Fibroblast of lung (primary cell): ENCODE measurements at regions not wholly inside any gene's neighbourhood (a gene's known extent, or its start where the extent isn't known, plus 50 kb on each side); places are given as distances from the start of the nearest gene placed in this dataset.

Experiments
- DNase-seq, 2 donors: peaks; one replicate each; pipeline versions ENCODE4 v3.0.0 to v3.0.0-alpha.2; 2010; ENCODE audit warnings: low read depth in 2 of 2
- H2AFZ ChIP-seq: 2 replicates; pipeline ENCODE4 v1.5.1; 2012; ENCODE audit warnings: low read length, control low read depth, inconsistent platforms
- H3K27ac ChIP-seq: 2 replicates; pipeline ENCODE4 v1.5.1; 2011; ENCODE audit warnings: low read length, control low read depth; ENCODE audit not compliant: insufficient read depth
- H3K27me3 ChIP-seq: 2 replicates; pipeline ENCODE4 v1.5.1; 2011; ENCODE audit warnings: mild to moderate bottlenecking, low read length; ENCODE audit not compliant: control insufficient read depth, insufficient read depth
- H3K36me3 ChIP-seq: 2 replicates; pipeline ENCODE4 v1.5.1; 2011; ENCODE audit warnings: low read length; ENCODE audit not compliant: control insufficient read depth, insufficient read depth
- H3K4me1 ChIP-seq: 2 replicates; pipeline ENCODE4 v1.5.1; 2011; ENCODE audit warnings: low read length; ENCODE audit not compliant: control insufficient read depth, insufficient read depth; ENCODE audit errors: extremely low read depth
- H3K4me2 ChIP-seq: 2 replicates; pipeline ENCODE4 v1.5.1; 2011; ENCODE audit warnings: low read length, control low read depth; ENCODE audit not compliant: insufficient read depth; ENCODE audit errors: extremely low read depth
- H3K4me3 ChIP-seq, 4 experiments: fragments of 200-600 bp in 1 of 4; sonication (generic) in 1 of 4; replicated peaks in 1 of 4; 2 replicates each; pipeline ENCODE4 v1.5.1; 2011 to 2016; ENCODE audit warnings: low read length in 4 of 4, low read depth in 3 of 4, mild to moderate bottlenecking in 3 of 4, control low read depth in 2 of 4, inconsistent platforms in 1 of 4, mixed read lengths in 1 of 4; ENCODE audit not compliant: insufficient read depth in 1 of 4; ENCODE audit errors: control extremely low read depth in 1 of 4
- H3K79me2 ChIP-seq: 2 replicates; pipeline ENCODE4 v1.5.1; 2012; ENCODE audit warnings: mild to moderate bottlenecking, low read length, inconsistent platforms; ENCODE audit not compliant: control insufficient read depth, insufficient read depth
- H3K9ac ChIP-seq: 2 replicates; pipeline ENCODE4 v1.5.1; 2011; ENCODE audit warnings: mild to moderate bottlenecking, low read length, control low read depth; ENCODE audit not compliant: insufficient read depth
- H3K9me3 ChIP-seq: 2 replicates; pipeline ENCODE4 v1.5.1; 2012; ENCODE audit warnings: low read depth, low read length; ENCODE audit not compliant: control insufficient read depth, insufficient read depth
- H4K20me1 ChIP-seq: 2 replicates; pipeline ENCODE4 v1.5.1; 2011; ENCODE audit warnings: low read length; ENCODE audit not compliant: control insufficient read depth, insufficient read depth; ENCODE audit errors: extremely low read depth
- CTCF ChIP-seq, 2 donors: IDR thresholded peaks in 1 of 2; conservative IDR thresholded peaks in 1 of 2; 1 replicate in 1 of 2; 2 replicates in 1 of 2; pipeline ENCODE4 v1.5.1; 2011 to 2012; ENCODE audit warnings: low read length in 2 of 2, control low read depth in 1 of 2, inconsistent platforms in 1 of 2, low read depth in 1 of 2, mild to moderate bottlenecking in 1 of 2
- EZH2 ChIP-seq: IDR thresholded peaks from 2 replicates; pipeline ENCODE4 v1.5.1; 2012; ENCODE audit warnings: low read length, control low read depth, mild to moderate bottlenecking; ENCODE audit errors: missing control alignments

DNA sequence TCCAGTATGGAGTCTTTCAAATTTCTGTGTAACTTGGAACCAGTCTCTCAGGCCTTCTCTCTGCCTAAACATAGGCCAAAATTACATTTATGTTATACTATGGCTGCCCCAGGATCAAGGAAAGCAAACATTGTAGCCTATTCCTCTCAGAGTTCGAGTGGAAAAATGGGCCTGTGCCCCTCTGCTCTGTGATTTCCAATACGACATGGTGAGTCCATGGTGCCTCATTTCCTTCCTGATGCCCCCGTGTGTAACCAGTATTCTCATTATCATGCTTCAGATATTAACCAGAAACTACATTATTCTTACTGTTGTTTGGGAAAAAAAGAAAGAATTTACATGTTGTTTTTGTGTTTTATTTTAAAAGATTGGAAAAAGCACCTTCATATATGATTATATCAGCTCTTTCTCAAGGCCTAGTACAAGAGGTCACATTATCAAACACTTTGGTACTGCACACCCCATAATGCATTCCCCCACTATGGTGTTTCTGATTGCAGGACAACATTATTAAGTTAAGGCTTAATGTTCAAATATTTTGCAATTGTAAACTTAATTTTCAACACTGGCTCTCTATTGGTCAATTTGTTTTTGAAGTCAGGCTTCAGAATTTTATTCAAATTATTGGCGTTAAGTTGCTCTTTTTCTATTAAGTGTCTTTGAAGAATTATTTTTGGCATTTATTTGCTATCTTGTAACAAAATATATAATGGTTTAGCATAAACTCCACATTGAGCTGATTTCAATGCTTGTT lies 151.8 kb upstream of the SLC27A6 start:
- no peak overlapping the region for H2AFZ ChIP-seq
- no peaks in the 10 kb centered on the region for H3K27me3 ChIP-seq
- no peak overlapping the region for H3K4me3 ChIP-seq
- no peak for DNase-seq
- TF ChIP-seq CTCF (conservative IDR thresholded peaks at IDR 0.05 in 1 of 2, IDR thresholded peaks at IDR 0.05 in 1 of 2; ENCODE audit: low read depth in 1 of 2, low read length in 2 of 2), result no peak
- TF ChIP-seq EZH2, result no peak
- H3K4me1 ChIP-seq, result no peaks in the 10 kb centered on the region
- H3K9me3 ChIP-seq, result no peaks in the 10 kb centered on the region
- no peaks in the 10 kb centered on the region for H4K20me1 ChIP-seq
- H3K36me3 ChIP-seq, result no peaks in the 10 kb centered on the region
- H3K9ac ChIP-seq, result no peak overlapping the region
- no peak overlapping the region for H3K27ac ChIP-seq
- H3K4me2 ChIP-seq, result no peak overlapping the region
- H3K79me2 ChIP-seq, result no peaks in the 10 kb centered on the region

GRCh38 chr5:128815201-128815600 lies 150.1 kb upstream of the SLC27A6 start:
- TF ChIP-seq EZH2 (no peak), CTCF (conservative IDR thresholded peaks at IDR 0.05 in 1 of 2, IDR thresholded peaks at IDR 0.05 in 1 of 2; ENCODE audit: low read depth in 1 of 2, low read length in 2 of 2) (no peak)
- Histone ChIP-seq H3K36me3 (no peaks in the 10 kb centered on the region), H3K4me1 (no peaks in the 10 kb centered on the region), H3K27ac (no peak overlapping the region), H3K9ac (no peak overlapping the region), H3K9me3 (no peaks in the 10 kb centered on the region), H3K27me3 (no peaks in the 10 kb centered on the region), H3K79me2 (no peaks in the 10 kb centered on the region), H2AFZ (no peak overlapping the region), H4K20me1 (no peaks in the 10 kb centered on the region), H3K4me2 (no peak overlapping the region), H3K4me3 (no peak overlapping the region)
- DNase-seq, result no peak

DNA sequence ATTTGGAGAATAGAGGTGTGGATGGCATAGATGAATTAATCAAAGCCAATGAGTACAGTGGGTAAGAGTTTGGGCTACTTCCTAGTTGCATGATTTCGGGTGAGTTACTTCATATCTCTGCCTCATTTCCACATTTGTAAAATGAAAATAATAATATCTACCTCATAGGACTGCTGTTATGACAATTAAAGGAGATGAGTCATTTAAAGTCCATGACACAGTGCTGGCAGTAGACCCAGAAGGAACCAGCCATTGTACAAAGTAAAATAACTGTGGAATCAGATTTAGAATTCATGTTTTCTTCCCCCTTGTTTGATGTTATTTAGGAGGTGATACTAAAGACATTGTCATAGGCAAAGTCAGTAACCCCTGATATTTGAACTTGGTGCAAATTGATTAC lies 139.5 kb upstream of the SLC27A6 start:
- peak; percentile 32 to 68 for DNase-seq
- Histone ChIP-seq H3K4me2 (no peak overlapping the region), H3K27me3 (no peaks in the 10 kb centered on the region), H3K27ac (no peak overlapping the region), H3K9ac (no peak overlapping the region), H3K36me3 (no peaks in the 10 kb centered on the region), H2AFZ (no peak overlapping the region), H3K4me3 (no peak overlapping the region), H4K20me1 (no peaks in the 10 kb centered on the region), H3K4me1 (no peaks in the 10 kb centered on the region), H3K9me3 (no peaks in the 10 kb centered on the region), H3K79me2 (no peaks in the 10 kb centered on the region)
- no peak for TF ChIP-seq EZH2
- no peak for TF ChIP-seq CTCF (conservative IDR thresholded peaks at IDR 0.05 in 1 of 2, IDR thresholded peaks at IDR 0.05 in 1 of 2; ENCODE audit: low read depth in 1 of 2, low read length in 2 of 2)
